Esophagus muscularis mucosa (tissue), 4 donors: ENCODE measurements at regions not wholly inside any gene's neighbourhood (a gene's known extent, or its start where the extent isn't known, plus 50 kb on each side); places are given as distances from the start of the nearest gene placed in this dataset.

Experiments
- CTCF ChIP-seq, 3 experiments: fragments of 200-600 bp in 2 of 3; fragments of 450-650 bp in 1 of 3; sonication (generic) in 2 of 3; IDR thresholded peaks; one replicate each; pipeline ENCODE4 v1.5.1; 2017 to 2019; ENCODE audit warnings: antibody characterized with exemption in 3 of 3, mild to moderate bottlenecking in 2 of 3, moderate library complexity in 1 of 3
- EP300 ChIP-seq: sonication (generic); formaldehyde crosslinking; IDR thresholded peaks from one replicate; pipeline ENCODE4 v1.6.1; 2017; ENCODE audit warnings: antibody characterized with exemption
- POLR2A ChIP-seq: fragments of 450-650 bp; IDR thresholded peaks from one replicate; pipeline ENCODE4 v1.6.1; 2017; ENCODE audit warnings: antibody characterized with exemption, moderate library complexity, mild to moderate bottlenecking, low read depth
- POLR2AphosphoS5 ChIP-seq, 2 donors: sonication (generic); formaldehyde crosslinking; IDR thresholded peaks; one replicate each; pipeline ENCODE4 v1.6.1; 2017; ENCODE audit warnings: antibody characterized with exemption in 2 of 2

DNA sequence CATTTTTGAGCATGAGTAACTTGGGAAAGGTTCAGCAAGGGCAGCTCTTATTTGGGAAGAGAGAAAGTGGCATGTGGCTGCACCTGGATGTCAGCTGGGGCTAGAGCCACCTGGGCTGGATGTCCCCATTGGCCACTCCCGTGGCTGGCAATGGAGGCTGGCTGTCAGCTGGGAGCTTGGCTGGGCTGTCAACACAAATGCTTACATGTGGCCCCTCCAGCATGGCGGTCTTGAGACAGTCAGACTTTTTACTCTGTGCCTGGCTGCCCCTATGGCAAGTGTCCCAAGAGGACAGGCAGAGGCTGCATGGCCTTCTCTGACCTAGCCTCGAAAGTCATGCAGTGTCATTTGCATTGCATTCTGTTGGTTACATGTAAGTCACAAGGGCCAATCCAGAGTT, 99.6 kb downstream of the FAM53A start:
- TF ChIP-seq CTCF (IDR thresholded peaks at IDR 0.05) (no peak), POLR2AphosphoS5 (IDR thresholded peaks at IDR 0.05) (no peak), POLR2A (no peak), EP300 (no peak)
